OCI-LY7 (cell line): ENCODE measurements at regions not wholly inside any gene's neighbourhood (a gene's known extent, or its start where the extent isn't known, plus 50 kb on each side); places are given as distances from the start of the nearest gene placed in this dataset.

Experiments
- BruUV-seq: library from RNA; stranded (reverse); fragments of 400-500 nt; replicated peaks from 2 replicates; lab custom pipeline; 2021; lab: Mats Ljungman, UMichigan
- CTCF ChIA-PET: fragments of 300-600 bp; sonication (Branson Sonifier 250); formaldehyde crosslinking; loops from one replicate; lab custom pipeline; 2022; ENCODE audit warnings: antibody characterized with exemption; ENCODE audit not compliant: unreplicated experiment; lab: Charles Lee
- POLR2A ChIA-PET: fragments of 300-600 bp; sonication (Branson Sonifier 250); formaldehyde crosslinking; loops from one replicate; lab custom pipeline; 2022; ENCODE audit warnings: antibody characterized with exemption; lab: Charles Lee
- DNase-seq: peaks from one replicate; pipeline ENCODE4 v3.0.0-alpha.2; 2015; ENCODE audit warnings: low spot score
- H2AFZ ChIP-seq: fragments of 200-600 bp; sonication (generic), shearing (Covaris generic); 2 replicates; pipeline ENCODE4 v1.6.1; 2014; ENCODE audit warnings: mild to moderate bottlenecking, antibody characterized with exemption, low read length, moderate library complexity
- H3K27ac ChIP-seq: fragments of 200-600 bp; sonication (generic); 2 replicates; pipeline ENCODE4 v1.5.1; 2014; ENCODE audit warnings: mixed run types, low read depth, mild to moderate bottlenecking, moderate library complexity, low read length, inconsistent platforms; ENCODE audit not compliant: poor library complexity, severe bottlenecking
- H3K36me3 ChIP-seq: fragments of 200-600 bp; sonication (generic); 2 replicates; pipeline ENCODE4 v1.6.1; 2014; ENCODE audit warnings: mild to moderate bottlenecking, antibody characterized with exemption, low read length, moderate library complexity, mixed read lengths; ENCODE audit not compliant: insufficient read depth
- H3K4me1 ChIP-seq: fragments of 200-600 bp; sonication (generic); 2 replicates; pipeline ENCODE4 v1.5.1; 2014; ENCODE audit warnings: mild to moderate bottlenecking, low read length; ENCODE audit not compliant: insufficient read depth, poor library complexity, severe bottlenecking
- H3K4me2 ChIP-seq: fragments of 200-600 bp; sonication (generic); 2 replicates; pipeline ENCODE4 v1.6.1; 2014; ENCODE audit warnings: mild to moderate bottlenecking, low read length
- H3K4me3 ChIP-seq: fragments of 200-600 bp; sonication (generic); 2 replicates; pipeline ENCODE4 v1.5.1; 2014; ENCODE audit warnings: mild to moderate bottlenecking, low read depth, low read length; ENCODE audit not compliant: poor library complexity, severe bottlenecking
- H3K79me2 ChIP-seq: fragments of 200-600 bp; sonication (generic); 2 replicates; pipeline ENCODE4 v1.6.1; 2016; ENCODE audit warnings: low read depth, mild to moderate bottlenecking, low read length, moderate library complexity, mixed read lengths; ENCODE audit not compliant: insufficient read depth
- H3K9me2 ChIP-seq: fragments of 200-600 bp; sonication (generic); 2 replicates; pipeline ENCODE4 v1.6.1; 2016; ENCODE audit warnings: mild to moderate bottlenecking, low read length, mixed read lengths; ENCODE audit not compliant: insufficient read depth
- H3K9me3 ChIP-seq: fragments of 200-600 bp; sonication (generic); 2 replicates; pipeline ENCODE4 v1.6.1; 2014; ENCODE audit warnings: mild to moderate bottlenecking, mixed run types, low read length, mixed read lengths
- H4K20me1 ChIP-seq: fragments of 200-600 bp; sonication (generic); 2 replicates; pipeline ENCODE4 v1.6.1; 2014; ENCODE audit warnings: mild to moderate bottlenecking, antibody characterized with exemption, low read length, moderate library complexity, mixed read lengths; ENCODE audit not compliant: insufficient read depth
- EZH2phosphoT487 ChIP-seq: fragments of 200-600 bp; sonication (generic); IDR thresholded peaks from 2 replicates; pipeline ENCODE4 v1.6.1; 2018; ENCODE audit warnings: low read depth, borderline replicate concordance, mild to moderate bottlenecking, mixed run types, antibody characterized with exemption, low read length, moderate library complexity, mixed read lengths
- intact Hi-C: fragments of 100-400 bp; cut with micrococcal nuclease; formaldehyde crosslinking; loops from one replicate; pipeline ENCODE4 v1.10.0; 2022; ENCODE audit not compliant: unreplicated experiment
- TF ChIP-seq, protein P1 (sequence below): fragments of 200-600 bp; sonication (generic); conservative IDR thresholded peaks from 2 replicates; pipeline ENCODE4 v1.5.1; 2014; ENCODE audit warnings: mild to moderate bottlenecking, antibody characterized with exemption, low read length, moderate library complexity, mixed read lengths

DNA sequence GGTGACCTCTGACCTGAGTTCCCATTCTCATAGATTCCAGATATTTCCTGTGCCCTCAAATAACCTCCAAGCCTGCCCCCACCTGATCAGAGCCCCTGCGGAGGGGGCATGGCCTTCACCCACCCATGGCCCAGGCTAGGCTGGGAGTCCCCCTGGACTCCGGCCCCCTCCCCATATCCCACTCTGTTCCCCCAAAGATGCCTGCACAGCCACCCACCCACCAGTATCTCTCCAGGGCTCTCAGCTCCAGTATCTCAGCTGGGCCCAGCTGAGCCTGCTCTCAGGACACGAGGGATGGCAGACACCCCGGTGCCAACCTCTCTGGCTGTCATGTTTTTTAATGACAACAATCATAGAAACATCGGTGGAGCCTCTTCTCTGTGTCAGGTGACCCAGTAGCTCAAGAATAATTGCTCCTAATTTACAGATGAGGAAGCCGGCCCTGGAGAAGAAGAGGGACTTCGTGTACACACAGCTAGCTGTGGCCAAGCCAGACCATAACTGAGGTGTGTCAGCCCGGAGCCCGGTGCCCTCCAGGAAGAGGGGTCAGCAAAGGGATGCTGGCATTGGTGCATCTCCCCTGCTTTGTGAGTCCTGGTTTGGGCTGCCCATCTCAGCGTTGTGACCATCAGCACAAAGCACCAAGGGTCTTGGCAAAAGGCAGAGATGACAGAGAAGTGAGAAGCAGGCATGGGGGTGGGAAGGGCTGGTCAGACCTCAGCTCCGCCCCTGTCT, 84.4 kb downstream of the SDC1 start:
- intact Hi-C loops, result no loop called here
- Histone ChIP-seq H3K4me2 (no peak overlapping the region), H3K4me1 (no peaks in the 10 kb centered on the region), H4K20me1 (no peaks in the 10 kb centered on the region), H2AFZ (no peak overlapping the region), H3K36me3 (no peaks in the 10 kb centered on the region), H3K9me3 (no peaks in the 10 kb centered on the region), H3K9me2 (no peaks in the 10 kb centered on the region), H3K4me3 (no peak overlapping the region), H3K27ac (no peak overlapping the region), H3K79me2 (no peaks in the 10 kb centered on the region)
- TF ChIP-seq, protein P1, sequence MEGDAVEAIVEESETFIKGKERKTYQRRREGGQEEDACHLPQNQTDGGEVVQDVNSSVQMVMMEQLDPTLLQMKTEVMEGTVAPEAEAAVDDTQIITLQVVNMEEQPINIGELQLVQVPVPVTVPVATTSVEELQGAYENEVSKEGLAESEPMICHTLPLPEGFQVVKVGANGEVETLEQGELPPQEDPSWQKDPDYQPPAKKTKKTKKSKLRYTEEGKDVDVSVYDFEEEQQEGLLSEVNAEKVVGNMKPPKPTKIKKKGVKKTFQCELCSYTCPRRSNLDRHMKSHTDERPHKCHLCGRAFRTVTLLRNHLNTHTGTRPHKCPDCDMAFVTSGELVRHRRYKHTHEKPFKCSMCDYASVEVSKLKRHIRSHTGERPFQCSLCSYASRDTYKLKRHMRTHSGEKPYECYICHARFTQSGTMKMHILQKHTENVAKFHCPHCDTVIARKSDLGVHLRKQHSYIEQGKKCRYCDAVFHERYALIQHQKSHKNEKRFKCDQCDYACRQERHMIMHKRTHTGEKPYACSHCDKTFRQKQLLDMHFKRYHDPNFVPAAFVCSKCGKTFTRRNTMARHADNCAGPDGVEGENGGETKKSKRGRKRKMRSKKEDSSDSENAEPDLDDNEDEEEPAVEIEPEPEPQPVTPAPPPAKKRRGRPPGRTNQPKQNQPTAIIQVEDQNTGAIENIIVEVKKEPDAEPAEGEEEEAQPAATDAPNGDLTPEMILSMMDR, result no peak
- TF ChIP-seq EZH2phosphoT487, result no peak
- ChIA-PET POLR2A (interaction anchor here (1.7 kb wide), 1 partner anchor 28 kb away, joined by 4 read pairs; no protein-coding TSS in a partner anchor), CTCF (no interaction called here)
- BruUV-seq, result no TSS peak
- DNase-seq, result no peak

DNA sequence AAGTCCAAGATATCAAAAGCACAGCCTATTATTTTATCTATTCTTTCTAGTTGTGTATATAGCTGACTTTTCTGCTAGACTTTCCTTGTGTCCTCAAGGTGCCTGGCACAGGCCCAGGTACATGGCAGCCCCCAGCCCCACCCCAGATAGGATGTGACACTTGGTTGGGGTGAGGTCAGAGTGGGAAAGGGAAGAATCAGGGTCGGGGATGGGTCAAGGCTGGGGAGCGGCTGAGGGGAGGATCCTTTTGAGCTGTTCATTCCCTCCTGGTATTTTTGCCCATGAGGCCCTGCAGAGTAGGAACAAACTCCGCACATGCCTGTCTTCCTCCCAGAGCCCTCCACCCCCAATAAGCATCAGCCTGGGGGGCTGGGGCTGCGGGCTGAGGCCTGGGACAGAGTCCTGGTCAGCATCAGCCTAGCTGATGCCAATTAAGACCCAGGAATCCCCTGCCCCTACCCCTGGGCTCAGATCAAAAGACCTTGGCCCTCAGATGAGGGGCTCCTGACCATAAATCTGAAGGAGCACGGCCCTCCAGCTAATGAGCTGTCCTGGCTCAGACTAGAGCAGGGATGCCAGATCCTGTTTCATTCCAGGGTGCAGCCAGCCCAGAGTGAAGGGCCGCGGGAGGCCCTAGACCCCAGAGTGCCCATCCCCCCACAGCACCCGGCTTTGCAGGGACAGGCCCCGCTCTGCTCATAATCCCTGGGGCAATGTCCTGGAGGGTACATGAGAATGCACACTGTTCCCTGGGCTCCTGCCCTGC, 85.3 kb downstream of the SDC1 start:
- Histone ChIP-seq H3K9me2 (no peaks in the 10 kb centered on the region), H4K20me1 (no peaks in the 10 kb centered on the region), H3K9me3 (no peaks in the 10 kb centered on the region), H3K4me3 (no peak overlapping the region), H3K27ac (no peak overlapping the region), H3K4me2 (no peak overlapping the region), H3K79me2 (no peaks in the 10 kb centered on the region), H3K4me1 (no peaks in the 10 kb centered on the region), H2AFZ (no peak overlapping the region), H3K36me3 (no peaks in the 10 kb centered on the region)
- DNase-seq, result no peak
- no TSS peak for BruUV-seq
- TF ChIP-seq EZH2phosphoT487, result no peak
- TF ChIP-seq, protein P1, result no peak
- ChIA-PET POLR2A (no interaction called here), CTCF (no interaction called here)
- intact Hi-C loops, result loop anchor here (5.0 to 10.0 kb wide), 2 partner anchors 85 to 188 kb away; partner anchors contain the start of gene SDC1
